HCT116 (cell line): ENCODE measurements at regions not wholly inside any gene's neighbourhood (a gene's known extent, or its start where the extent isn't known, plus 50 kb on each side); places are given as distances from the start of the nearest gene placed in this dataset.

Source experiments
- ATAC-seq: fragments of 200-7000 bp; cut with Tn5 transposase; 2 replicates; pipeline ENCODE4 v1.9.1; 2020; ENCODE audit warnings: mild to moderate bottlenecking, moderate library complexity
- BruUV-seq: library from RNA; stranded (reverse); fragments of 400-500 nt; replicated peaks from 2 replicates; lab custom pipeline; 2021; lab: Mats Ljungman, UMichigan
- CTCF ChIA-PET: fragments of 300-600 bp; sonication (Branson Sonifier 250); formaldehyde crosslinking; loops from one replicate; lab custom pipeline; 2021; ENCODE audit warnings: antibody characterized with exemption; lab: Charles Lee
- POLR2A ChIA-PET: fragments of 300-600, 350-600 bp; sonication (Branson Sonifier 250); formaldehyde crosslinking; loops from one replicate; lab custom pipeline; 2021; ENCODE audit warnings: antibody characterized with exemption; lab: Charles Lee
- RAD21 ChIA-PET, 2 experiments: fragments of 300-600 bp; sonication (Branson Sonifier 250); formaldehyde crosslinking; loops; one replicate each; lab custom pipeline; 2023; ENCODE audit warnings: low total read pairs in 2 of 2; ENCODE audit not compliant: uncharacterized antibody in 2 of 2, unreplicated experiment in 2 of 2, low non-redundant PET in 1 of 2; lab: Charles Lee
- DNase-seq: peaks from one replicate; pipeline ENCODE4 v3.0.0-alpha.2; 2010; ENCODE audit warnings: low read depth, low spot score
- H2AFZ ChIP-seq: fragments of 200-600 bp; shearing (Covaris generic), sonication (generic); 2 replicates; pipeline ENCODE4 v1.6.1; 2017; ENCODE audit warnings: low read depth, mixed run types, mixed read lengths, antibody characterized with exemption, low read length; ENCODE audit not compliant: poor library complexity, severe bottlenecking
- H3K27ac ChIP-seq: 2 replicates; pipeline ENCODE4 v1.5.1; 2012; ENCODE audit warnings: low read depth, low read length
- H3K27me3 ChIP-seq: fragments of 200-600 bp; sonication (generic); 2 replicates; pipeline ENCODE4 v1.6.1; 2016; ENCODE audit warnings: mixed run types, low read length, mixed read lengths; ENCODE audit not compliant: insufficient read depth
- H3K36me3 ChIP-seq, 2 experiments: fragments of 200-500 bp in 1 of 2; fragments of 200-600 bp in 1 of 2; sonication (Bioruptor generic) in 1 of 2; sonication (generic) in 1 of 2; 2 replicates each; pipeline versions ENCODE4 v1.5.1 to v1.6.1; 2014 to 2016; ENCODE audit warnings: low read length in 2 of 2, inconsistent platforms in 1 of 2, mixed read lengths in 1 of 2, mixed run types in 1 of 2; ENCODE audit not compliant: insufficient read depth in 2 of 2, control insufficient read depth in 1 of 2
- H3K4me1 ChIP-seq, 2 experiments: fragments of 200-600 bp in 1 of 2; sonication (generic) in 1 of 2; 2 replicates each; pipeline versions ENCODE4 v1.5.1 to v1.6.1; 2012 to 2017; ENCODE audit warnings: low read length in 2 of 2, inconsistent platforms in 1 of 2, mild to moderate bottlenecking in 1 of 2, mixed read lengths in 1 of 2, mixed run types in 1 of 2, moderate library complexity in 1 of 2; ENCODE audit not compliant: insufficient read depth in 2 of 2, control insufficient read depth in 1 of 2
- H3K4me2 ChIP-seq: fragments of 200-600 bp; sonication (generic); 2 replicates; pipeline ENCODE4 v1.6.1; 2017; ENCODE audit warnings: mixed run types, low read length, mixed read lengths
- H3K4me3 ChIP-seq, 2 experiments: fragments of 200-600 bp in 1 of 2; sonication (generic) in 1 of 2; replicated peaks in 1 of 2; 2 replicates each; pipeline ENCODE4 v1.5.1; 2011 to 2016; ENCODE audit warnings: low read length in 2 of 2, control low read depth in 1 of 2, low read depth in 1 of 2, mild to moderate bottlenecking in 1 of 2, mixed read lengths in 1 of 2, mixed run types in 1 of 2
- H3K79me2 ChIP-seq: fragments of 200-600 bp; sonication (generic); 2 replicates; pipeline ENCODE4 v1.6.1; 2017; ENCODE audit warnings: mild to moderate bottlenecking, mixed run types, low read length, moderate library complexity, mixed read lengths; ENCODE audit not compliant: insufficient read depth
- H3K9ac ChIP-seq: fragments of 200-600 bp; sonication (generic); 2 replicates; pipeline ENCODE4 v1.6.1; 2016; ENCODE audit warnings: low read length, mixed read lengths
- H3K9me2 ChIP-seq: fragments of 200-600 bp; sonication (generic), shearing (Covaris generic); 2 replicates; pipeline ENCODE4 v1.6.1; 2017; ENCODE audit warnings: mixed run types, mild to moderate bottlenecking, moderate library complexity; ENCODE audit not compliant: insufficient read depth
- H3K9me3 ChIP-seq, 2 experiments: fragments of 200-500 bp in 1 of 2; fragments of 200-600 bp in 1 of 2; sonication (Bioruptor generic) in 1 of 2; sonication (generic) in 1 of 2; 2 replicates each; pipeline ENCODE4 v1.6.1; 2014 to 2017; ENCODE audit warnings: low read length in 2 of 2, mixed read lengths in 2 of 2, inconsistent platforms in 1 of 2, low read depth in 1 of 2, mild to moderate bottlenecking in 1 of 2, mixed run types in 1 of 2, moderate library complexity in 1 of 2; ENCODE audit not compliant: control insufficient read depth in 1 of 2, insufficient read depth in 1 of 2
- H4K20me1 ChIP-seq: fragments of 200-600 bp; sonication (generic), shearing (Covaris generic); 2 replicates; pipeline ENCODE4 v1.6.1; 2017; ENCODE audit warnings: mixed run types, mild to moderate bottlenecking, moderate library complexity; ENCODE audit not compliant: insufficient read depth
- ATF3 ChIP-seq: IDR thresholded peaks from 2 replicates; pipeline ENCODE4 v1.6.1; 2012
- CEBPB ChIP-seq: IDR thresholded peaks from 2 replicates; pipeline ENCODE4 v1.6.1; 2012; ENCODE audit warnings: low read depth
- ELF1 ChIP-seq: IDR thresholded peaks from 2 replicates; pipeline ENCODE4 v1.6.1; 2012; ENCODE audit warnings: low read depth, borderline replicate concordance
- EZH2 ChIP-seq: fragments of 200-600 bp; sonication (generic); IDR thresholded peaks from 2 replicates; pipeline ENCODE4 v1.6.1; 2017; ENCODE audit warnings: antibody characterized with exemption, mixed run types
- EZH2phosphoT487 ChIP-seq: fragments of 200-600 bp; IDR thresholded peaks from 2 replicates; pipeline ENCODE4 v1.6.1; 2018; ENCODE audit warnings: antibody characterized with exemption, borderline replicate concordance
- FOSL1 ChIP-seq: IDR thresholded peaks from 2 replicates; pipeline ENCODE4 v1.6.1; 2012; ENCODE audit warnings: low read depth
- JUND ChIP-seq: IDR thresholded peaks from 2 replicates; pipeline ENCODE4 v1.6.1; 2012
- POLR2A ChIP-seq: IDR thresholded peaks from 2 replicates; pipeline ENCODE4 v1.7.0; 2011; ENCODE audit warnings: borderline replicate concordance; ENCODE audit not compliant: insufficient read depth, insufficient read length; ENCODE audit errors: extremely low read depth
- POLR2AphosphoS5 ChIP-seq: IDR thresholded peaks from 2 replicates; pipeline ENCODE4 v1.6.1; 2011; ENCODE audit warnings: mild to moderate bottlenecking, low read depth, low read length, moderate library complexity
- RAD21 ChIP-seq: IDR thresholded peaks from 2 replicates; pipeline ENCODE4 v1.6.1; 2012; ENCODE audit warnings: low read depth, mild to moderate bottlenecking
- REST ChIP-seq: IDR thresholded peaks from 2 replicates; pipeline ENCODE4 v1.6.1; 2012; ENCODE audit warnings: low read depth
- SIN3A ChIP-seq: IDR thresholded peaks from 2 replicates; pipeline ENCODE4 v1.6.1; 2012; ENCODE audit warnings: low read depth
- SRF ChIP-seq: IDR thresholded peaks from 2 replicates; pipeline ENCODE4 v1.6.1; 2012; ENCODE audit warnings: low read depth
- YY1 ChIP-seq: IDR thresholded peaks from 2 replicates; pipeline ENCODE4 v1.6.1; 2011; ENCODE audit warnings: low read length, low read depth, moderate library complexity, mild to moderate bottlenecking; ENCODE audit not compliant: insufficient replicate concordance; ENCODE audit errors: extremely low read depth
- intact Hi-C: fragments of 100-400 bp; cut with micrococcal nuclease; formaldehyde crosslinking; loops from 2 replicates; pipeline ENCODE4 v1.10.0; 2022
- TF ChIP-seq, protein P1 (sequence below): IDR thresholded peaks from 2 replicates; pipeline ENCODE4 v1.6.1; 2011; ENCODE audit warnings: mild to moderate bottlenecking, low read length, moderate library complexity; ENCODE audit not compliant: insufficient replicate concordance; ENCODE audit errors: extremely low read depth
- TF ChIP-seq, protein P2 (sequence below): IDR thresholded peaks from 2 replicates; pipeline ENCODE4 v1.6.1; 2012
- TF ChIP-seq, protein P3 (sequence below), 3 experiments: fragments of 200-600 bp in 1 of 3; sonication (generic) in 1 of 3; IDR thresholded peaks in 2 of 3; conservative IDR thresholded peaks in 1 of 3; 2 replicates each; pipeline ENCODE4 v1.5.1; 2012 to 2017; ENCODE audit warnings: low read depth in 2 of 3, low read length in 2 of 3, antibody characterized with exemption in 1 of 3, borderline replicate concordance in 1 of 3, control low read depth in 1 of 3, mild to moderate bottlenecking in 1 of 3, mixed read lengths in 1 of 3, mixed run types in 1 of 3, moderate library complexity in 1 of 3; ENCODE audit not compliant: insufficient read depth in 1 of 3

DNA sequence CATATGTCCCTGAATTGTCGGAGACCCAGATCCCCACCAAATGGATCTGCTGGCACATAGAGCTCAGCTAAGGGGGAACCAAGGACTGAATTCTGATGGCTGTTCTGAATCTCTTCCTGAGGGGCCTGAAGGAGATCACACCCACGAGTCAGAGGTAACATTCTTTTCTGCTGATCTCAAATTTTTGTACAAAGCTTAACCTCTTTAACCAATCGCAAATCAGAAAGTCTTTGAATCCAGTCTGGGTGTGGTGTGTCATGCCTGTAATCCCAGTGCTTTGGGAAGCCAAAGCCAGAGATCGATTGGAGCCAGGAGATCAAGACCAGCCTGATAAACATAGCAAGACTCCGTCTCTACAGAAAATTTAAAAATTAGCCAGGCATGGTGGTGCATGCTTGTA, 62.8 kb upstream of the PRRC2C start:
- Histone ChIP-seq H2AFZ (no peak overlapping the region), H3K9ac (no peak overlapping the region), H3K79me2 (no peaks in the 10 kb centered on the region), H3K27ac (no peak overlapping the region), H3K9me2 (no peaks in the 10 kb centered on the region), H4K20me1 (no peaks in the 10 kb centered on the region), H3K9me3 (no peaks in the 10 kb centered on the region), H3K27me3 (no peaks in the 10 kb centered on the region), H3K4me1 (peaks cover 5 to 29% of the 10 kb centered on the region in 2 experiments; a peak in 3 of 4 replicates), H3K4me3 (no peak overlapping the region), H3K36me3 (no peaks in the 10 kb centered on the region), H3K4me2 (peak overlapping the region; percentile 30; the same call in 1 of the 2 replicates)
- CTCF ChIA-PET = no interaction called here
- TF ChIP-seq EZH2phosphoT487 (no peak), POLR2AphosphoS5 (no peak), REST (no peak), CEBPB (no peak), SRF (no peak), POLR2A (no peak), EZH2 (no peak), ELF1 (no peak), JUND (no peak), ATF3 (no peak), SIN3A (no peak), YY1 (no peak), RAD21 (no peak), FOSL1 (no peak)
- TF ChIP-seq, protein P1, sequence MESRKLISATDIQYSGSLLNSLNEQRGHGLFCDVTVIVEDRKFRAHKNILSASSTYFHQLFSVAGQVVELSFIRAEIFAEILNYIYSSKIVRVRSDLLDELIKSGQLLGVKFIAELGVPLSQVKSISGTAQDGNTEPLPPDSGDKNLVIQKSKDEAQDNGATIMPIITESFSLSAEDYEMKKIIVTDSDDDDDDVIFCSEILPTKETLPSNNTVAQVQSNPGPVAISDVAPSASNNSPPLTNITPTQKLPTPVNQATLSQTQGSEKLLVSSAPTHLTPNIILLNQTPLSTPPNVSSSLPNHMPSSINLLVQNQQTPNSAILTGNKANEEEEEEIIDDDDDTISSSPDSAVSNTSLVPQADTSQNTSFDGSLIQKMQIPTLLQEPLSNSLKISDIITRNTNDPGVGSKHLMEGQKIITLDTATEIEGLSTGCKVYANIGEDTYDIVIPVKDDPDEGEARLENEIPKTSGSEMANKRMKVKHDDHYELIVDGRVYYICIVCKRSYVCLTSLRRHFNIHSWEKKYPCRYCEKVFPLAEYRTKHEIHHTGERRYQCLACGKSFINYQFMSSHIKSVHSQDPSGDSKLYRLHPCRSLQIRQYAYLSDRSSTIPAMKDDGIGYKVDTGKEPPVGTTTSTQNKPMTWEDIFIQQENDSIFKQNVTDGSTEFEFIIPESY = no peak
- TF ChIP-seq, protein P2, sequence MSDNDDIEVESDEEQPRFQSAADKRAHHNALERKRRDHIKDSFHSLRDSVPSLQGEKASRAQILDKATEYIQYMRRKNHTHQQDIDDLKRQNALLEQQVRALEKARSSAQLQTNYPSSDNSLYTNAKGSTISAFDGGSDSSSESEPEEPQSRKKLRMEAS = no peak
- TF ChIP-seq, protein P3, sequence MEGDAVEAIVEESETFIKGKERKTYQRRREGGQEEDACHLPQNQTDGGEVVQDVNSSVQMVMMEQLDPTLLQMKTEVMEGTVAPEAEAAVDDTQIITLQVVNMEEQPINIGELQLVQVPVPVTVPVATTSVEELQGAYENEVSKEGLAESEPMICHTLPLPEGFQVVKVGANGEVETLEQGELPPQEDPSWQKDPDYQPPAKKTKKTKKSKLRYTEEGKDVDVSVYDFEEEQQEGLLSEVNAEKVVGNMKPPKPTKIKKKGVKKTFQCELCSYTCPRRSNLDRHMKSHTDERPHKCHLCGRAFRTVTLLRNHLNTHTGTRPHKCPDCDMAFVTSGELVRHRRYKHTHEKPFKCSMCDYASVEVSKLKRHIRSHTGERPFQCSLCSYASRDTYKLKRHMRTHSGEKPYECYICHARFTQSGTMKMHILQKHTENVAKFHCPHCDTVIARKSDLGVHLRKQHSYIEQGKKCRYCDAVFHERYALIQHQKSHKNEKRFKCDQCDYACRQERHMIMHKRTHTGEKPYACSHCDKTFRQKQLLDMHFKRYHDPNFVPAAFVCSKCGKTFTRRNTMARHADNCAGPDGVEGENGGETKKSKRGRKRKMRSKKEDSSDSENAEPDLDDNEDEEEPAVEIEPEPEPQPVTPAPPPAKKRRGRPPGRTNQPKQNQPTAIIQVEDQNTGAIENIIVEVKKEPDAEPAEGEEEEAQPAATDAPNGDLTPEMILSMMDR (IDR thresholded peaks at IDR 0.05 in 2 of 3, conservative IDR thresholded peaks at IDR 0.05 in 1 of 3; ENCODE audit: borderline replicate concordance in 1 of 3, insufficient read depth in 1 of 3, low read depth in 2 of 3, low read length in 2 of 3) = no peak
- no TSS peak for BruUV-seq
- ATAC-seq (no peak), DNase-seq (no peak)
- POLR2A ChIA-PET = no interaction called here
- intact Hi-C loops = no loop called here
- RAD21 ChIA-PET = no interaction called here
